ENCODE measurements at regions not wholly inside any gene's neighbourhood (a gene's known extent, or its start where the extent isn't known, plus 50 kb on each side); places are given as distances from the start of the nearest gene placed in this dataset.

- TF ChIP-seq POLR2AphosphoS5 (IDR thresholded peaks at IDR 0.05; ENCODE audit: low read depth) (no peak), GABPA (IDR thresholded peaks at IDR 0.05; ENCODE audit: low read depth) (no peak), SPI1 (IDR thresholded peaks at IDR 0.05; ENCODE audit: borderline replicate concordance, low read depth) (no peak), CTCF (IDR thresholded peaks at IDR 0.05; ENCODE audit: insufficient read depth, low read length) (no peak)
- Histone ChIP-seq H3K27ac (replicated peaks) (no peak overlapping the region), H3K27me3 (ENCODE audit: insufficient read depth, poor library complexity, severe bottlenecking) (no peaks in the 10 kb centered on the region), H3K4me3 (replicated peaks; ENCODE audit: insufficient read depth, low read length) (no peak overlapping the region)
- no peak for DNase-seq (ENCODE audit: low read depth in 1 of 2, low spot score in 1 of 2)
These were observed 203.8 kb downstream of the AUH start for GRCh38 chr9:91157883-91158282.

- no peaks in the 10 kb centered on the region for H3K27me3 ChIP-seq (ENCODE audit: insufficient read depth, poor library complexity, severe bottlenecking)
- DNase-seq (ENCODE audit: low read depth in 1 of 2, low spot score in 1 of 2) = no peak
- no peak overlapping the region for H3K4me3 ChIP-seq (replicated peaks; ENCODE audit: insufficient read depth, low read length)
- no peak for TF ChIP-seq CTCF (IDR thresholded peaks at IDR 0.05; ENCODE audit: insufficient read depth, low read length)
- no peak for TF ChIP-seq SPI1 (IDR thresholded peaks at IDR 0.05; ENCODE audit: borderline replicate concordance, low read depth)
- TF ChIP-seq REST (IDR thresholded peaks at IDR 0.05; ENCODE audit: insufficient replicate concordance, low read depth) = no peak
- no peak for TF ChIP-seq POLR2AphosphoS5 (IDR thresholded peaks at IDR 0.05; ENCODE audit: low read depth)
- no peak for TF ChIP-seq GABPA (IDR thresholded peaks at IDR 0.05; ENCODE audit: low read depth)
- no peak overlapping the region for H3K27ac ChIP-seq (replicated peaks)
These were observed 203.4 kb downstream of the AUH start for GRCh38 chr9:91158286-91158685.

- H3K27me3 ChIP-seq (ENCODE audit: insufficient read depth, poor library complexity, severe bottlenecking) = no peaks in the 10 kb centered on the region
- H3K4me3 ChIP-seq (replicated peaks; ENCODE audit: insufficient read depth, low read length) = no peak overlapping the region
- DNase-seq (ENCODE audit: low read depth in 1 of 2, low spot score in 1 of 2) = no peak
- no peak overlapping the region for H3K27ac ChIP-seq (replicated peaks)
- no peak for TF ChIP-seq SPI1 (IDR thresholded peaks at IDR 0.05; ENCODE audit: borderline replicate concordance, low read depth)
- TF ChIP-seq GABPA (IDR thresholded peaks at IDR 0.05; ENCODE audit: low read depth) = no peak
- TF ChIP-seq CTCF (IDR thresholded peaks at IDR 0.05; ENCODE audit: insufficient read depth, low read length) = no peak
- no peak for TF ChIP-seq REST (IDR thresholded peaks at IDR 0.05; ENCODE audit: insufficient replicate concordance, low read depth)
- no peak for TF ChIP-seq POLR2AphosphoS5 (IDR thresholded peaks at IDR 0.05; ENCODE audit: low read depth)
These were observed 202.8 kb downstream of the AUH start for GRCh38 chr9:91158946-91159345.

- no peak overlapping the region for H3K4me3 ChIP-seq (replicated peaks; ENCODE audit: insufficient read depth, low read length)
- no peak for DNase-seq (ENCODE audit: low read depth in 1 of 2, low spot score in 1 of 2)
- no peak for TF ChIP-seq REST (IDR thresholded peaks at IDR 0.05; ENCODE audit: insufficient replicate concordance, low read depth)
- TF ChIP-seq GABPA (IDR thresholded peaks at IDR 0.05; ENCODE audit: low read depth) = no peak
- TF ChIP-seq SPI1 (IDR thresholded peaks at IDR 0.05; ENCODE audit: borderline replicate concordance, low read depth) = no peak
- TF ChIP-seq CTCF (IDR thresholded peaks at IDR 0.05; ENCODE audit: insufficient read depth, low read length) = no peak
- no peak for TF ChIP-seq POLR2AphosphoS5 (IDR thresholded peaks at IDR 0.05; ENCODE audit: low read depth)
- H3K27me3 ChIP-seq (ENCODE audit: insufficient read depth, poor library complexity, severe bottlenecking) = no peaks in the 10 kb centered on the region
- no peak overlapping the region for H3K27ac ChIP-seq (replicated peaks)
These were observed 202.0 kb downstream of the AUH start for GRCh38 chr9:91159664-91160121.

Measured in HL-60 (cell line).